HUES64 (cell line): ENCODE measurements at regions not wholly inside any gene's neighbourhood (a gene's known extent, or its start where the extent isn't known, plus 50 kb on each side); places are given as distances from the start of the nearest gene placed in this dataset.
A peak's percentile ranks its signal among the peaks of the same experiment; 100 is the strongest.
"Not testable (repeated sequence)": the region's sequence is repeated elsewhere in the genome, so short reads cannot be mapped to it uniquely, and the experiment has no call there.

Source experiments
- H3K27ac ChIP-seq: 2 replicates; pipeline ENCODE4 v1.7.0; 2013; ENCODE audit warnings: low read depth, low read length, inconsistent platforms
- H3K27me3 ChIP-seq: 2 replicates; pipeline ENCODE4 v1.6.1; 2013; ENCODE audit warnings: mild to moderate bottlenecking, low read length; ENCODE audit not compliant: insufficient read depth
- H3K36me3 ChIP-seq: 2 replicates; pipeline ENCODE4 v1.6.1; 2013; ENCODE audit warnings: mild to moderate bottlenecking, low read length; ENCODE audit not compliant: insufficient read depth
- H3K4me1 ChIP-seq: 2 replicates; pipeline ENCODE4 v1.6.1; 2013; ENCODE audit warnings: mild to moderate bottlenecking, low read length, moderate library complexity; ENCODE audit not compliant: insufficient read depth
- H3K4me3 ChIP-seq: 2 replicates; pipeline ENCODE4 v1.5.1; 2013; ENCODE audit warnings: mild to moderate bottlenecking, low read length, moderate library complexity
- H3K9ac ChIP-seq: 2 replicates; pipeline ENCODE4 v1.6.1; 2013; ENCODE audit warnings: mild to moderate bottlenecking, low read depth, low read length
- H3K9me3 ChIP-seq: 2 replicates; pipeline ENCODE4 v1.6.1; 2013; ENCODE audit warnings: low read depth, low read length; ENCODE audit not compliant: insufficient read depth
- WGBS: fragments of 150-250, 120-280 bp; methylation state at CpG from one replicate; pipeline ENCODE4 v1.1.7; 2013; ENCODE audit warnings: missing lambda C conversion rate; 5-methylcytosine and 5-hydroxymethylcytosine counted together

GRCh38 chr20:30675988-30676564 lies 581.4 kb upstream of the DEFB115 start:
- not testable (repeated sequence) for H3K36me3 ChIP-seq, H3K27me3 ChIP-seq, H3K4me1 ChIP-seq, H3K27ac ChIP-seq, H3K9ac ChIP-seq, H3K9me3 ChIP-seq, H3K4me3 ChIP-seq
- 91% methylated on average over 6 of the region's 6 CpGs for WGBS

- not testable (repeated sequence) for H3K9ac ChIP-seq, H3K27ac ChIP-seq, H3K4me3 ChIP-seq, H3K36me3 ChIP-seq, H3K9me3 ChIP-seq, H3K27me3 ChIP-seq, H3K4me1 ChIP-seq
- WGBS: 93% methylated on average over 2 of the region's 4 CpGs
These were observed 575.2 kb upstream of the DEFB115 start for GRCh38 chr20:30682236-30682635.

- H3K27ac ChIP-seq, H3K4me1 ChIP-seq, H3K9me3 ChIP-seq, H3K4me3 ChIP-seq, H3K36me3 ChIP-seq, H3K27me3 ChIP-seq, H3K9ac ChIP-seq: not testable (repeated sequence)
- WGBS: 95% methylated on average over 3 of the region's 3 CpGs
These were observed 544.6 kb upstream of the DEFB115 start for GRCh38 chr20:30712861-30713260.

GRCh38 chr20:30719415-30720199 lies 537.9 kb upstream of the DEFB115 start:
- not testable (repeated sequence) for H3K9ac ChIP-seq

GRCh38 chr20:30723511-30723910 lies 534.0 kb upstream of the DEFB115 start:
- WGBS: 26% methylated on average over 27 of the region's 27 CpGs
- not testable (repeated sequence) for H3K9ac ChIP-seq, H3K27ac ChIP-seq, H3K27me3 ChIP-seq, H3K9me3 ChIP-seq, H3K36me3 ChIP-seq, H3K4me1 ChIP-seq
- peak overlapping the region; percentile 50 for H3K4me3 ChIP-seq

More at GRCh38 chr20:30719415-30720199, 537.9 kb upstream of the DEFB115 start:
- H3K4me1 ChIP-seq, H3K27ac ChIP-seq, H3K9me3 ChIP-seq, H3K4me3 ChIP-seq, H3K27me3 ChIP-seq, H3K36me3 ChIP-seq: not testable (repeated sequence)
- 89% methylated on average over 5 of the region's 6 CpGs for WGBS

GRCh38 chr20:30723934-30724687 lies 533.4 kb upstream of the DEFB115 start:
- not testable (repeated sequence) for H3K27me3 ChIP-seq, H3K27ac ChIP-seq, H3K36me3 ChIP-seq, H3K9me3 ChIP-seq, H3K4me1 ChIP-seq
- H3K9ac ChIP-seq: 0 out of 2 replicates have a peak overlapping the region, but pooled peaks have one; percentile 26
- peak overlapping the region; percentile 50 for H3K4me3 ChIP-seq
- WGBS: 30% methylated on average over 49 of the region's 51 CpGs

- not testable (repeated sequence) for H3K9ac ChIP-seq, H3K9me3 ChIP-seq, H3K4me1 ChIP-seq, H3K27me3 ChIP-seq, H3K36me3 ChIP-seq, H3K27ac ChIP-seq
- peak overlapping the region; percentile 50; the same call in 1 of the 2 replicates for H3K4me3 ChIP-seq
- 94% methylated on average over 24 of the region's 24 CpGs for WGBS
These were observed 532.8 kb upstream of the DEFB115 start for GRCh38 chr20:30724688-30725074.

GRCh38 chr20:30725188-30725587 lies 532.3 kb upstream of the DEFB115 start:
- H3K4me3 ChIP-seq, H3K36me3 ChIP-seq, H3K9me3 ChIP-seq, H3K9ac ChIP-seq, H3K4me1 ChIP-seq, H3K27me3 ChIP-seq, H3K27ac ChIP-seq: not testable (repeated sequence)
- WGBS: 95% methylated on average over 19 of the region's 19 CpGs

- not testable (repeated sequence) for H3K9me3 ChIP-seq, H3K4me3 ChIP-seq, H3K9ac ChIP-seq, H3K36me3 ChIP-seq, H3K27ac ChIP-seq, H3K27me3 ChIP-seq, H3K4me1 ChIP-seq
- 94% methylated on average over 38 of the region's 38 CpGs for WGBS
These were observed 529.1 kb upstream of the DEFB115 start for GRCh38 chr20:30728271-30728885.
